GM12891 (cell line): ENCODE measurements at regions not wholly inside any gene's neighbourhood (a gene's known extent, or its start where the extent isn't known, plus 50 kb on each side); places are given as distances from the start of the nearest gene placed in this dataset.

Source experiments
- DNase-seq: peaks from one replicate; pipeline ENCODE4 v3.0.0; 2011; ENCODE audit warnings: low spot score; ENCODE audit not compliant: insufficient read length
- FAIRE-seq: peaks from 2 replicates; lab custom pipeline; 2011; peaks lifted over from hg19 to GRCh38; lab: Jason Lieb, UNC
- PAX5 ChIP-seq: IDR thresholded peaks from 2 replicates; pipeline ENCODE4 v1.6.1; 2011; ENCODE audit warnings: low read length, moderate library complexity, mild to moderate bottlenecking; ENCODE audit not compliant: insufficient read depth, severe bottlenecking
- POLR2A ChIP-seq: IDR thresholded peaks from 2 replicates; pipeline ENCODE4 v1.6.1; 2011; ENCODE audit warnings: low read depth, low read length, control low read depth
- POLR2AphosphoS5 ChIP-seq: IDR thresholded peaks from 2 replicates; pipeline ENCODE4 v1.6.1; 2011; ENCODE audit warnings: low read depth, low read length, control low read depth
- POU2F2 ChIP-seq: IDR thresholded peaks from 2 replicates; pipeline ENCODE4 v1.6.1; 2011; ENCODE audit warnings: low read depth, mild to moderate bottlenecking, control low read depth, low read length, moderate library complexity
- SPI1 ChIP-seq: IDR thresholded peaks from 2 replicates; pipeline ENCODE4 v1.6.1; 2011; ENCODE audit warnings: low read depth, low read length, control low read depth
- TAF1 ChIP-seq: IDR thresholded peaks from 2 replicates; pipeline ENCODE4 v1.6.1; 2011; ENCODE audit warnings: low read depth, low read length, control low read depth

- FAIRE-seq: no peak
- DNase-seq: no peak
- TF ChIP-seq POLR2AphosphoS5 (no peak), TAF1 (no peak), PAX5 (no peak), POLR2A (no peak), SPI1 (no peak), POU2F2 (no peak)
Measured at GRCh38 chr11:90908074-90908473, 685.2 kb upstream of the CHORDC1 start.

GRCh38 chr11:90895850-90896249 lies 673.0 kb upstream of the CHORDC1 start:
- TF ChIP-seq SPI1: no peak
- TF ChIP-seq POLR2A: no peak
- TF ChIP-seq POU2F2: no peak
- no peak for TF ChIP-seq PAX5
- TF ChIP-seq TAF1: no peak
- no peak for TF ChIP-seq POLR2AphosphoS5
- DNase-seq (no peak), FAIRE-seq (no peak)

GRCh38 chr11:90890347-90890746 lies 667.5 kb upstream of the CHORDC1 start:
- no peak for DNase-seq
- TF ChIP-seq PAX5: no peak
- no peak for TF ChIP-seq SPI1
- TF ChIP-seq POLR2A: no peak
- TF ChIP-seq POU2F2: no peak
- no peak for TF ChIP-seq TAF1
- no peak for TF ChIP-seq POLR2AphosphoS5
- no peak for FAIRE-seq

- DNase-seq (no peak), FAIRE-seq (no peak)
- TF ChIP-seq POU2F2: no peak
- no peak for TF ChIP-seq TAF1
- TF ChIP-seq PAX5: no peak
- TF ChIP-seq SPI1: no peak
- no peak for TF ChIP-seq POLR2AphosphoS5
- TF ChIP-seq POLR2A: no peak
Measured at GRCh38 chr11:90884181-90884580, 661.3 kb upstream of the CHORDC1 start.

- FAIRE-seq (no peak), DNase-seq (no peak)
- TF ChIP-seq SPI1 (no peak), TAF1 (no peak), PAX5 (no peak), POLR2A (no peak), POU2F2 (no peak), POLR2AphosphoS5 (no peak)
Measured at GRCh38 chr11:90874986-90875385, 652.1 kb upstream of the CHORDC1 start.

- TF ChIP-seq POLR2A (no peak), PAX5 (no peak), POLR2AphosphoS5 (no peak), TAF1 (no peak), POU2F2 (no peak), SPI1 (no peak)
- FAIRE-seq (no peak), DNase-seq (no peak)
Measured at GRCh38 chr11:90874281-90874680, 651.4 kb upstream of the CHORDC1 start.

GRCh38 chr11:90867416-90867815 lies 644.6 kb upstream of the CHORDC1 start:
- TF ChIP-seq POU2F2 (no peak), TAF1 (no peak), PAX5 (no peak), SPI1 (no peak), POLR2AphosphoS5 (no peak), POLR2A (no peak)
- FAIRE-seq (no peak), DNase-seq (no peak)

- DNase-seq (no peak), FAIRE-seq (no peak)
- TF ChIP-seq POLR2A (no peak), PAX5 (no peak), TAF1 (no peak), POU2F2 (no peak), SPI1 (no peak), POLR2AphosphoS5 (no peak)
Measured at GRCh38 chr11:90856790-90857189, 633.9 kb upstream of the CHORDC1 start.

GRCh38 chr11:90855531-90855930 lies 632.7 kb upstream of the CHORDC1 start:
- DNase-seq (no peak), FAIRE-seq (no peak)
- TF ChIP-seq TAF1 (no peak), POLR2AphosphoS5 (no peak), POU2F2 (no peak), POLR2A (no peak), PAX5 (no peak), SPI1 (no peak)

- FAIRE-seq (no peak), DNase-seq (no peak)
Measured at GRCh38 chr11:90851196-90851595, 628.3 kb upstream of the CHORDC1 start.

More at GRCh38 chr11:90851196-90851595, 628.3 kb upstream of the CHORDC1 start:
- TF ChIP-seq POLR2A (no peak), POLR2AphosphoS5 (no peak), PAX5 (no peak), SPI1 (no peak), TAF1 (no peak), POU2F2 (no peak)
